Activated CD4-positive, alpha-beta T cell treated with anti-CD3 and anti-CD28 coated beads, Interleukin-2, amount 50 U/mL, for 48 hours (primary cell): ENCODE measurements at regions not wholly inside any gene's neighbourhood (a gene's known extent, or its start where the extent isn't known, plus 50 kb on each side); places are given as distances from the start of the nearest gene placed in this dataset.
"Not testable (repeated sequence)": the region's sequence is repeated elsewhere in the genome, so short reads cannot be mapped to it uniquely, and the experiment has no call there.

Experiments used
- DNase-seq, 2 experiments: peaks; one replicate each; pipeline ENCODE4 v3.0.0-alpha.2; 2020

DNA sequence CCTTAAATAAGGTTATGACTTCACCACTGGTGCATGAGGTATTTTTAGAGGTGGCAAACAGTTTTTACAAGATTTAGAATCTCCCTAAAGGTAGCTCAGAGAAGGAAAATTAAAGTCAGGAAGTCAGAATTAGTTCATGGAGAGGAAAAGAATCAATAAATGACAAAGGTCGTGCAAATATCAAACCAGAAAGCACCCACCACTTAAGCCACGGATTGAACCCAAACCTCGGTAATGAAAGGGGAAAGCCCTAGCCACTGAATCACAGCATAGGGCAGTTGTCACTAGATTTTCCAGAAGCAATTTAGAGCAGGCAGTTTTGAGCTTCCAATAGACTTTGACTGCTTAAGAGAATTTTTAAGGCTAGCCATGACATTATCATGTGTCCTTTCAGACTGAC, 1590.4 kb downstream of the SLITRK1 start:
- DNase-seq: no peak

GRCh38 chr13:82275644-82276043, 1606.6 kb downstream of the SLITRK1 start:
- DNase-seq: no peak

GRCh38 chr13:82259284-82259683, 1623.0 kb downstream of the SLITRK1 start:
- no peak for DNase-seq

DNA sequence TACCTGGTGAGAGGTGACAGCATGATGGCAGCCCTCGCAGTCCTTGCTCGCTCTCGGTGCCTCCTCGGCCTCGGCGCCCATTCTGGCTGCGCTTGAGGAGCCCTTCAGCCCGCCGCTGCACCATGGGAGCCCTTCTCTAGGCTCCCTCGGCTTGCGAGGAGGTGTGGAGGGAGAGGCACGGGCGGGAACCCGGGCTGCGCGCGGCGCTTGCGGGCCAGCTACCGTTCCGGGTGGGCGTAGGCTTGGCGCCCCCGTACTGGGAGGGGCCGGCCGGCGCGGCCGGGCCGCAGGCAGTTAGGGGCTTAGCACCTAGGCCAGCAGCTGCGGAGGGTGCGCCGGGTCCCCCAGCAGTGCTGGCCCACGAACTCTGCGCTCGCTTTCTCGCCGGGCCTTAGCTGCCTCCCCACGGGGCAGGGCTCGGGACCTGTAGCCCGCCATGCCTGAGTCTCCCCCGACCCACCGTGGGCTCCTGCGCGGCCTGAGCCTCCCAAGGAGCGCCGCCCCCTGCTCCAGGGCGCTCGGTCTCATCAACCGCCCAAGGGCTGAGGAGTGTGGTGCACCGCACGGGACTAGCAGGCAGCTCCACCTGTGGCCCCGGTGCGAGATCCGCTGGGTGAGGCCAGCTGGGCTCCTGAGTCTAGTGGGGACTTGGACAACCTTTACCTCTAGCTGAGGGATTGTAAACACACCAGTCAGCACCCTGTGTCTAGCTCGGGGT, 1624.3 kb downstream of the SLITRK1 start:
- no peak for DNase-seq

- no peak for DNase-seq
Observed at GRCh38 chr13:82248762-82249161, 1633.5 kb downstream of the SLITRK1 start.

DNA sequence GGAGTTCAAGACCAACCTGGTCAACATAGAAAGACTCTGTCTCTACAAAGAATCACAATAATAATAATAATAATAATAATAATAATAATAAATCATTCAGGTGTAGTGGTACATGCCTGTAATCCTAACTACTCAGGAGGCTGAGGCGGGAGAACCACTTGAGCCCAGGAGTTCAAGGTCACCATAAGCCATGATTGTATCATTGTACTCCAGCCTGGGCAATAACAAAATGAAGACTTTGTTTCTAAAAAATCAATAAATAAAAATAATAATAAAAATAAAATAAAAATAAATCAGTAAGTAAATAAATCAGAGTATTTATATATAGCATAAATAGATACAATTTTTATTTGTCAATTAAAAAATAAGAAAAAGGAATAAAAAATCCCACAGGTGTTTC, 1636.4 kb downstream of the SLITRK1 start:
- no peak for DNase-seq

GRCh38 chr13:82224806-82225205, 1657.5 kb downstream of the SLITRK1 start:
- no peak for DNase-seq

DNA sequence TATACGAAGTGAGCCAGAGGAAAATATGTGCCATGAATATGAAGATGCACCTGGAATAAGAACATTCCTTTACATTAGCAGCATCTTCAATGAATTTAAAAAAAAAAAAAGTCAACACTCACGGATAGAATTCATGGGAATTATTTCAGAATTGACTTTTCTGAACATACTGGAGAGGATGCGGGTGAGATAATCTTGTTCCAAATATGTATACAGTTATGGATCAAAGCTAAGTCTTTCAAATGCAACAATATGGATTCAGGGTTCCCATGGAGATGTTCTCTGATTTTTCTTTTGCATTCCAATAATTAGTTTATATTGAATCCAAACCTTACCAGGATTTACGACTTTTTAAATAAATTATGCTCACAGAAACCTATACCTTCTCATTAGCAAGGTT, 1660.7 kb downstream of the SLITRK1 start:
- DNase-seq: no peak

GRCh38 chr13:82220641-82221040, 1661.6 kb downstream of the SLITRK1 start:
- DNase-seq: no peak

- no peak for DNase-seq
Observed at GRCh38 chr13:82216165-82216564, 1666.1 kb downstream of the SLITRK1 start.

DNA sequence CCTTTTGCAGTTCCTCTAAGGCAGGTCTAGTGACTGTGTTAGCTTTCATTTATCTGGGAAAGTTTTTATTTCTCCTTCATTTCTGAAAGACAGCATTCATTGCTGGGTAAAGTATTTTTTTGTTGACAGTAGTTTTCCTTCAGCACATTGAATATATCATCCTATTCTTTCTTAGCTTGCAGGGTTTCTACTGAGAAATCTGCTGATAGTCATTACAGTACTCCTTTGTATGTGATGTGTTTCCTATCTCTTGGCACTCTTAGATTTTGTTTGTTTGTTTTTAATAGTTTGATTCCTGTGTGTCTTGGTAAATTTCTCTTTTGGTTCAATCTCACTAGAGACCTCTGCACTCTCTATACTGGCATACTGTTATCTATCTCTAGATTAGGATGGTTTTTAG, 1667.9 kb downstream of the SLITRK1 start:
- no peak for DNase-seq

GRCh38 chr13:82206241-82206640, 1676.0 kb downstream of the SLITRK1 start:
- DNase-seq: no peak

DNA sequence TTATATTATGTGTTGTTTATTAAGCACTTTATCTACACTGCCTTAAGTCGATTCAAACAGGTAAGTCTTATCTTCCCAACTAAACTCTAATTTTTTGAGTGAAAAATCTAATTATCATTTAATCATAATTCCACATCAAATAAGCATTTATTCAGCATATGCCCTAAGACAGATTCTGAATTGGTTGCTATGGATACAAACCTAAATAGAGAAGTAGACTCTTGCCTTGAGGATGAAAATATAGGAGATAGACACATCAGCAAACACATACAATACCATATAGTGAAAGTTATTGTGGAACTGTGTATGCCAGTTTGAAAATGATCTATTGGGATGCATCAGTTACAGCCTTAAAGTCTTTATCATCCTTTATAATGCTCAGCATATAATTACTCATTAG, 1679.9 kb downstream of the SLITRK1 start:
- no peak for DNase-seq

DNA sequence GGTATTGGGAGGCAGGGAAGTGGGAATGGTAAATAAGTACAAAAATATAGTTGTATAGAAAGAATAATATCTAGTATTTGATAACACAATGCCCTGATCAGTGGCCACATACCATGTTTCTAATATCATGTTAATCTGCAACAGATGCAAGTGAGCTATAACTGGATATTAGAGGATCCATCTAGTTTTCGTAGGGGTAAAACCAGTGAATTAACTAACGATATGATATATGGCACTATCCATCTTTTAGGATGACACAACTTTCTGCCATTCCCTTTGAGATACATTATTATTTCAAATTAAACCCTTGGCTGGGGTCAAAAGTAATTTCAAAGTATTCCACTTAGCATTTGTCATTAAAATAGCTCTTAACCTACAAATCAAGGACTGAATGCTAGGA, 1686.2 kb downstream of the SLITRK1 start:
- no peak for DNase-seq

- no peak for DNase-seq
Observed at GRCh38 chr13:82187227-82187626, 1695.0 kb downstream of the SLITRK1 start.

DNA sequence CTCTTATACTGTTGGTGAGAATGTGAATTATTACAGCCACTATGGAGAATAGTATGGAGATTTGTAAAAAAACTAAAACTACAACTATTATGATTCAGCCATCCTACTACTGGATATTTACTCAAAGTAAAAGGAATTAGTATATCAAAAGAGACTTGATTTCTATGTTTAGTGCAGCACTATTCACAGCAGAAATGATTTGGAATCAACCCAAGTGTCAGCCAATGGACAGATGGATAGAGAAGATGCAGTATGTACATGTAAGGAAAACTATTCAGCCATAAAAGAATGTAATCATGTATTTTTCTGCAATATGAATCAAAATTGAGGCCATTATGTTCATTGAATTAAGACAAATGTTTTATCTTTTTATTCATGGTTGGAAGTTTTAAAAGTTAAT, 1705.5 kb downstream of the SLITRK1 start:
- DNase-seq: no peak

- no peak for DNase-seq
Observed at GRCh38 chr13:82165396-82166174, 1716.7 kb downstream of the SLITRK1 start.

DNA sequence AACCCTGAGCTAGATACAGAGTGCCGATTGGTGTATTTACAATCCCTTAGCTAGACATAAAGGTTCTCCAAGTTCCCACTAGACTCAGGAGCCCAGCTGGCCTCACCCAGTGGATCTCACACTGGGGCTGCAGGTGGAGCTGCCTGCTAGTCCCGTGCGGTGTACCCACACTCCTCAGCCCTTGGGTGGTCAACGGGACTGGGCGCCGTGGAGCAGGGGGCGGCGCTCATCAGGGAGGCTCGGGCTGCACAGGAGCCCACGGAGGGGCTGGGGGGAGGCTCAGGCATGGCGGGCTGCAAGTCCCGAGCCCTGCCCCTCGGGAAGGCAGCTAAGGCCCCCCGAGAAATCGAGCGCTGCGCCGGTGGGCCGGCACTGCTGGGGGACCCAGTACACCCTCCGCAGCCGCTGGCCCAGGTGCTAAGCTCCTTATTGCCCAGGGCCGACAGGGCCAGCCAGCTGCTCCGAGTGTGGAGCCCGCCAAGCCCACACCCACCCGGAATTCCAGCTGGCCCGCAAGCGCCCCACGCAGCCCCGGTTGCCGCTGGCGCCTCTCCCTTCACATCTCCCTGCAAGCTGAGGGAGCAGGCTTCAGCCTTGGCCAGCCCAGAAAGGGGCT, 1717.4 kb downstream of the SLITRK1 start:
- not testable (repeated sequence) for DNase-seq

DNA sequence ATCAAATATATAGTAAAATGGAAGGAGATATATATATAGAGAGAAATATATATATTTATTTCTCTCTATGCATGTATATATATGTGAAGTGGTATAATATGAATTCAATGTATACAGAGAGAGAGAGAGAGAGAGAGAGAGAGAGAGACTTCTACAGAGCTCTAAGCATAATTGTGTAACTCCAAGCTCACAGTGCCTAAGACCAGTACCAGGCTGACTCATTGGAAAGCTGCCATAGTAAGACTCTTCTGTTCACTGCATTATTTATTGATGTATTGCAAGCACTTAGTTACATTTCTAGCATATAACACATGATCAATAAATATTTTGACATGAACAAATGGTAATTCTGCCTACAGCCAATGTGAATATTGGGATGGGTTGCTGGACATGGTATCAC, 1734.7 kb downstream of the SLITRK1 start:
- DNase-seq: no peak

DNA sequence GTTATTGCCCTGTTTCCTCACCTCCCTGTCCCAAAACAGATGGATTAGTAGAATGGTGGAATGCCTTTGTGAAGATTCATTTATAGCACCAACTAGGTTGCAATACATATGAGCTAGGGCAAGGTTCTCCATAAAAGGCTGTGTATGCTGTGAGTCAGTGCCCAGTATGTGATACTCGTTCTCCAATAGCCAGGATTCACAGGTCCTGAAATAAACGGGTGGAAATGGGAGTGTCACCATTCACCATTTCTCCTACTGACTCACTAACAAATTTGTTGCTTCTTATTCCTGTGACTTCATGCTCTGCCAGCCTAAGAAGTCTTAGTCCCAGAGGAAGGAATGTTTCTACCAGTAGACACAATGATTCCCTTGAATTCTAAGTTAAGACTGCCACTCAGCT, 1745.4 kb downstream of the SLITRK1 start:
- DNase-seq: no peak

DNA sequence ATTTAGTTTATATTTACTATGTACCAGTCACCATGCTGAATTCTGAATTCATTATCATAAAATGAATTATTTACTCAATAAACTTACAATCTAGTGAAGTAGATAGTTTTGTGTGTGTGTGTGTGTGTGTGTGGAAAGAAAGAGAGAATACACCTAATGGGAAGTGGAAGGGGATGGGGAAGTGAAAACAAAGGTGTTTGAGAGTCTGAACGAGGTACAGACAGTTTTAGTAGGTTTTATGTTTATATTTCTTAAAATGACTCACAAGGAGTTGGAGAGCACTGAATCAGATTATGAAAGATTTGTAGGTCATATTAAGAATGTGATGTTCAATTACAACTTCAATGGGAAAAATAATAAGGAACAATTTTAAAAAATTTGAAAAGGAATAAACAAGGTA, 1753.0 kb downstream of the SLITRK1 start:
- no peak for DNase-seq

DNA sequence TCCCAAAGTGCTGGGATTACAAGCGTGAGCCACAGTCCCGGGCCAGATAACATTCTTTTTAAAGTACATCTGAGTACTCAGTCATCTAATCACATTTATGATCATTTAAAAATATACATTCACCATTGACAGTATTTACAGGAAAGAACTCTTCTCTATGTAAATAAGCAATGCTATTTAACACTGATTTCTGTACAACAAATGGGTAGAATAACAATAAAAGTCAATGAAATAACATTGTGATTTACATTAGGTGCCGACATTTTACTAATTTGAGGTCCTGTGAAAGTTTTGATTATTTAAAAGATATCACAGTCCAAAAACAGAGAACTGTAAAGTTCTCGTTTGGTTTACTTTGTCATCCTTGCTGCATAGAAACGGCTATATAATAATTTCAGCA, 1763.7 kb downstream of the SLITRK1 start:
- DNase-seq: no peak

DNA sequence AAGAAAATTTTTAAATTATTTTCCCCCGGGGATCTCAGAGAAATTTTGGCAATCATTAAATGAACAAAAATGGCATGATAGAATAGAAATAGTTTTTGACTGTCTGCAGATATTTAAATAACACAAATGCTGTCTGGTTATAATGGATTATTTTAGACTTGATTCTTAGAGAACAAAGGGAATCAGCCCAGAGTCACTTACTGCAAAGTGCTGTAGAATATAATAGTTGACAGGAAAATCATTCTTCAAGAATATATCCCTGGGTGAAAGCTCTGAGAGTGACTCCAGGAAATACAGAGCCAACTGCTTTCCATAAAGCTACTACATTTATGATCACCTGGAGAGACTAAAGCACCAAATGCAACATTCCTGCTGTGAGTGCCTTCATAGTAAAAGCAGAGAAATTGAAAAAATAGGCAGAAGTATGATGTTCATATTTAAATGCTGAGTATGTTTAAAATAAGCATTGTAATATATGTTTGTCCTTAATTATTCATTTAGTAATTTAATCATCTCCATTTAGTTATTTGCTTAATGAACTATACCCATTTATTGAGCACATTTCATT, 1765.8 kb downstream of the SLITRK1 start:
- no peak for DNase-seq

DNA sequence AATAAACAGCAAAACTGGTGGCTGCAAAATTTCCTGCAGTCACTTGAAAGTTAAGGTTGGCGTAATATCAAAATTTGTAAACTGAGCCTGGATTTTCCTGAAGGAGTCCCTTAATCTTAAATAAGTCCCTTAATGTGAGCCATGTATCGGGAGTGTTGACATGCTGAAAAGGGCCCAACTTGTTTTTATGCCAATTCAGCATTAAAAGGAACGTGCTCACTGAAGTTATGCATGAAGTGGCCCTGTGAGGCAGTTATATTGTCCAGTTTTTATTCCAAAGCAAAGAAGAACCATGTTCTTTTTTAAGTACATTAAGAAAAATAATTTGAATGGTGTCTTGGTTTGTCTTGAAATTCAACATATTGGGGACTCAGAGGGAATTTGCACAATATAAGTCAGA, 1766.9 kb downstream of the SLITRK1 start:
- DNase-seq: no peak
